ENCODE measurements at regions not wholly inside any gene's neighbourhood (a gene's known extent, or its start where the extent isn't known, plus 50 kb on each side); places are given as distances from the start of the nearest gene placed in this dataset.

DNA sequence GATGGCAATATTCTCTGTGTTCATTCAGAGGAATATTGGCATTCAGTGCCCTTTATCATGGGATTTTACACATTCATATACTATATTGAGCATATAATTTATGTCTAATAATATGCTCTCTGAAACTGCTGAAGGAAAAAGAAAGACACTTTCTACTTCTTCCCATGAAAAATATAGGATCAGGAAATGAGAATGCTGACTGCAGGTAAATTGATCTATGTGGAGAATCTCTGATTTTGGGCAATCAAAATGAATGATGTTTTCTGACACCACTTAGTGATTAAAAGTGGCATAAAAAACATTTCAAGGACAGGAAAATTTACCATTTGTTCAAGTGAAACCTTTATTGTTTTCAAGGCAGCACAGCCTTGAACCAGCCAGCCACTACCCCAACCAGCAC lies 260.1 kb upstream of the STXBP5 start:
- H3K27me3 ChIP-seq (ENCODE audit: control insufficient read depth, insufficient read depth, low read length): no peaks in the 10 kb centered on the region

DNA sequence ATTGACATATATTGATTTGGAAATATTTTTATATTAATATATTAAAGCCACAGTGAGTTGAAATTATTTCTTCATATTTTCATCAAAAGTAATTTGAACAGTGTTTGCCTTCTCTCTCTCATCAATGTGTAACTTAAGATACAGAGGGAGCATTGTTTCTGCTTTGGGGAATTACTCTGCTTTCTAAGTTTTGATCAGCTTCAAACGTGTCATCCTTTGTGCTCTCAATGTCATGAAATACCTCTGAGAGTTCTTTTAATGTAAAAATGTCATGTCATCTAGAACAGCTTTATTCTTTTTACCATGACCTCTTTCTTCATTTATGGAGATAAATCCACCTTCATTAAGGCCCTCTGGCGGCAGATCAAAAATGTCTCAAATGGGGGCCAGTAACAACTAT lies 259.4 kb upstream of the STXBP5 start:
- TF ChIP-seq, protein P1, sequence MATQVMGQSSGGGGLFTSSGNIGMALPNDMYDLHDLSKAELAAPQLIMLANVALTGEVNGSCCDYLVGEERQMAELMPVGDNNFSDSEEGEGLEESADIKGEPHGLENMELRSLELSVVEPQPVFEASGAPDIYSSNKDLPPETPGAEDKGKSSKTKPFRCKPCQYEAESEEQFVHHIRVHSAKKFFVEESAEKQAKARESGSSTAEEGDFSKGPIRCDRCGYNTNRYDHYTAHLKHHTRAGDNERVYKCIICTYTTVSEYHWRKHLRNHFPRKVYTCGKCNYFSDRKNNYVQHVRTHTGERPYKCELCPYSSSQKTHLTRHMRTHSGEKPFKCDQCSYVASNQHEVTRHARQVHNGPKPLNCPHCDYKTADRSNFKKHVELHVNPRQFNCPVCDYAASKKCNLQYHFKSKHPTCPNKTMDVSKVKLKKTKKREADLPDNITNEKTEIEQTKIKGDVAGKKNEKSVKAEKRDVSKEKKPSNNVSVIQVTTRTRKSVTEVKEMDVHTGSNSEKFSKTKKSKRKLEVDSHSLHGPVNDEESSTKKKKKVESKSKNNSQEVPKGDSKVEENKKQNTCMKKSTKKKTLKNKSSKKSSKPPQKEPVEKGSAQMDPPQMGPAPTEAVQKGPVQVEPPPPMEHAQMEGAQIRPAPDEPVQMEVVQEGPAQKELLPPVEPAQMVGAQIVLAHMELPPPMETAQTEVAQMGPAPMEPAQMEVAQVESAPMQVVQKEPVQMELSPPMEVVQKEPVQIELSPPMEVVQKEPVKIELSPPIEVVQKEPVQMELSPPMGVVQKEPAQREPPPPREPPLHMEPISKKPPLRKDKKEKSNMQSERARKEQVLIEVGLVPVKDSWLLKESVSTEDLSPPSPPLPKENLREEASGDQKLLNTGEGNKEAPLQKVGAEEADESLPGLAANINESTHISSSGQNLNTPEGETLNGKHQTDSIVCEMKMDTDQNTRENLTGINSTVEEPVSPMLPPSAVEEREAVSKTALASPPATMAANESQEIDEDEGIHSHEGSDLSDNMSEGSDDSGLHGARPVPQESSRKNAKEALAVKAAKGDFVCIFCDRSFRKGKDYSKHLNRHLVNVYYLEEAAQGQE (IDR thresholded peaks at IDR 0.05; ENCODE audit: insufficient read depth in 1 of 2, low read depth in 2 of 2, low read length in 1 of 2): no peak
- TF ChIP-seq POLR2AphosphoS5 (IDR thresholded peaks at IDR 0.05; ENCODE audit: low read depth, low read length) (no peak), TCF7L2 (IDR thresholded peaks at IDR 0.05; ENCODE audit: low read depth, low read length) (no peak), SIN3A (IDR thresholded peaks at IDR 0.05; ENCODE audit: borderline replicate concordance, insufficient read depth, low read depth, low read length) (no peak)
- TF ChIP-seq, protein P2, sequence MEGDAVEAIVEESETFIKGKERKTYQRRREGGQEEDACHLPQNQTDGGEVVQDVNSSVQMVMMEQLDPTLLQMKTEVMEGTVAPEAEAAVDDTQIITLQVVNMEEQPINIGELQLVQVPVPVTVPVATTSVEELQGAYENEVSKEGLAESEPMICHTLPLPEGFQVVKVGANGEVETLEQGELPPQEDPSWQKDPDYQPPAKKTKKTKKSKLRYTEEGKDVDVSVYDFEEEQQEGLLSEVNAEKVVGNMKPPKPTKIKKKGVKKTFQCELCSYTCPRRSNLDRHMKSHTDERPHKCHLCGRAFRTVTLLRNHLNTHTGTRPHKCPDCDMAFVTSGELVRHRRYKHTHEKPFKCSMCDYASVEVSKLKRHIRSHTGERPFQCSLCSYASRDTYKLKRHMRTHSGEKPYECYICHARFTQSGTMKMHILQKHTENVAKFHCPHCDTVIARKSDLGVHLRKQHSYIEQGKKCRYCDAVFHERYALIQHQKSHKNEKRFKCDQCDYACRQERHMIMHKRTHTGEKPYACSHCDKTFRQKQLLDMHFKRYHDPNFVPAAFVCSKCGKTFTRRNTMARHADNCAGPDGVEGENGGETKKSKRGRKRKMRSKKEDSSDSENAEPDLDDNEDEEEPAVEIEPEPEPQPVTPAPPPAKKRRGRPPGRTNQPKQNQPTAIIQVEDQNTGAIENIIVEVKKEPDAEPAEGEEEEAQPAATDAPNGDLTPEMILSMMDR (IDR thresholded peaks at IDR 0.05): no peak
- no TSS peak for BruUV-seq (replicated peaks)
- no peaks in the 10 kb centered on the region for H3K4me1 ChIP-seq (ENCODE audit: control insufficient read depth, insufficient read depth, low read length)
- in situ Hi-C loops (cut with HindIII; ENCODE audit: low pct_unique_long_range_greater_than_20kb, low sequenced_read_pairs) (no loop called here), intact Hi-C loops (cut with micrococcal nuclease; ENCODE audit: unreplicated experiment) (no loop called here)
- H3K9me3 ChIP-seq (ENCODE audit: control insufficient read depth, insufficient read depth, low read depth, low read length): no peaks in the 10 kb centered on the region
- no peak overlapping the region for H3K4me3 ChIP-seq (ENCODE audit: low read depth in 2 of 2, low read length in 2 of 2)
- CTCF ChIA-PET: no interaction called here
- no peak for DNase-seq (ENCODE audit: low read depth, low spot score)
- H3K27me3 ChIP-seq (ENCODE audit: control insufficient read depth, insufficient read depth, low read length): no peaks in the 10 kb centered on the region
- POLR2A ChIA-PET: no interaction called here
- H3K36me3 ChIP-seq (ENCODE audit: control insufficient read depth, insufficient read depth, low read length): no peaks in the 10 kb centered on the region
- peak overlapping the region; percentile 8; the same call in 1 of the 2 replicates for H3K27ac ChIP-seq (ENCODE audit: low read length)
- no peak for ATAC-seq

More for the DNA sequence above, 260.1 kb upstream of the STXBP5 start:
- intact Hi-C loops (cut with micrococcal nuclease; ENCODE audit: unreplicated experiment): no loop called here
- ChIA-PET CTCF (no interaction called here), POLR2A (no interaction called here)
- H3K36me3 ChIP-seq (ENCODE audit: control insufficient read depth, insufficient read depth, low read length): no peaks in the 10 kb centered on the region
- no TSS peak for BruUV-seq (replicated peaks)
- H3K9me3 ChIP-seq (ENCODE audit: control insufficient read depth, insufficient read depth, low read depth, low read length): no peaks in the 10 kb centered on the region
- in situ Hi-C loops (cut with HindIII; ENCODE audit: low pct_unique_long_range_greater_than_20kb, low sequenced_read_pairs): no loop called here
- ATAC-seq (no peak), DNase-seq (ENCODE audit: low read depth, low spot score) (no peak)
- TF ChIP-seq, protein P1 (IDR thresholded peaks at IDR 0.05; ENCODE audit: insufficient read depth in 1 of 2, low read depth in 2 of 2, low read length in 1 of 2): no peak
- TF ChIP-seq POLR2AphosphoS5 (IDR thresholded peaks at IDR 0.05; ENCODE audit: low read depth, low read length) (no peak), TCF7L2 (IDR thresholded peaks at IDR 0.05; ENCODE audit: low read depth, low read length) (no peak), SIN3A (IDR thresholded peaks at IDR 0.05; ENCODE audit: borderline replicate concordance, insufficient read depth, low read depth, low read length) (no peak)
- TF ChIP-seq, protein P2 (IDR thresholded peaks at IDR 0.05): no peak
- H3K27ac ChIP-seq (ENCODE audit: low read length): no peak overlapping the region
- H3K4me3 ChIP-seq (ENCODE audit: low read depth in 2 of 2, low read length in 2 of 2): no peak overlapping the region
- H3K4me1 ChIP-seq (ENCODE audit: control insufficient read depth, insufficient read depth, low read length): no peaks in the 10 kb centered on the region
